ENCODE measurements at regions not wholly inside any gene's neighbourhood (a gene's known extent, or its start where the extent isn't known, plus 50 kb on each side); places are given as distances from the start of the nearest gene placed in this dataset.
"Not testable (repeated sequence)": the region's sequence is repeated elsewhere in the genome, so short reads cannot be mapped to it uniquely, and the experiment has no call there.

DNA sequence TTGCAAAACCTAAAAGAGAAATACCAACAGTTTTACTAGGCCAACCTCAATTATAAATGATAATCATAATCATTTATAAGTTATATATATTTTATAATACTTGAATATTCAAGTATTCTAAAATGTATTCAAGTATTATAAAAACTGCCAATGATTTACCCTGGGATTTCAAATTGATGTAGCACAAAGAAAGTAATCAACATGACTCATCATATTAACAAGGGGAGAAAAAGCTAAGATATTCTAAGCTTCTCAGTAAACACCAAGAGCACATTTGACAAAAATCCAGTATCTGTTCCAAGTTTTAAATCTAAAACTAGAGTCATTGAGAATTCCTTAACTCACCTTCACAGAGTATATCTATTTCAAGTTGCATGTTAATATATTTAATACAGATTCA is 56.1 kb downstream of the CAPZA3 start:
- no peak for DNase-seq (ENCODE audit: low spot score)

GRCh38 chr12:18797604-18798003 is 59.7 kb downstream of the CAPZA3 start:
- no peak for DNase-seq (ENCODE audit: low spot score)

DNA sequence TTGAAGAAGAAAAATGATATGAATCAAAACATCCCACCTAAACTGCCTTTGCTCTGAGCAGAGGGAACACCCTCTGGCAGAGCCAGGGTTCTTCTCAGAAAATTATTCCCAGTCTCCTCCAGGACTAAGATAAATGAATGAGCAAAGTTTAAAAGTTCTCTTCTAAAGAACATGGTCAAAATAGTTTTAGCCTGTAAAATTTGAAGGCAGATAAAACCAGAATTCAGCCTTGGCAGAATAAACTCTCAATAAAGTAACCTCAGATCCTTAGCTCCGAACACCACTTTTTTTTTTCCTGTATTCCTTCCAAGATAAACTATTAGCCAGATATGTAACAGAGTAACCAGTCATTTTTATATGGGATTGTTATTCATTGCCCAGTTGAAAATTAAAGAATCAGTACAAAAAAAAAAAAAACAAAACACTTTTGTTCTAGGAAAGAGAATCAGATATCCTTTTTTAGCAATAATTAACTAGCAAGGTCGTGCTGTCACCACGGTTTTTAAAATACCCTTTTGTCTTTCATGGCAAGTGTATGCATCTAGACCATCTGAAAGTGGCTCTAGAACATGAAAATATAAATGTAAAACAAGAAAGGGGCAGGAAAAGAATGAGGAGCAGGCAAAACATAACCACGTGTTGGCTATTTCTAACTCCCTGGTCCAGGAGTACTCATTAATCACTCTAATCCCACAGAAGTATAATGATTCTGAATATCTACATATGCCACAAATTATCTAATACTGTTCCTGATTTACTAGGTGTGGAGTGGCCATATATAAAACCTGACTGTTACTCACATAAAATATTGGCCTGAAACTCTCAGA is 60.8 kb downstream of the CAPZA3 start:
- no peak for DNase-seq (ENCODE audit: low spot score)

GRCh38 chr12:18799561-18799960 is 61.6 kb downstream of the CAPZA3 start:
- DNase-seq (ENCODE audit: low spot score), result no peak

DNA sequence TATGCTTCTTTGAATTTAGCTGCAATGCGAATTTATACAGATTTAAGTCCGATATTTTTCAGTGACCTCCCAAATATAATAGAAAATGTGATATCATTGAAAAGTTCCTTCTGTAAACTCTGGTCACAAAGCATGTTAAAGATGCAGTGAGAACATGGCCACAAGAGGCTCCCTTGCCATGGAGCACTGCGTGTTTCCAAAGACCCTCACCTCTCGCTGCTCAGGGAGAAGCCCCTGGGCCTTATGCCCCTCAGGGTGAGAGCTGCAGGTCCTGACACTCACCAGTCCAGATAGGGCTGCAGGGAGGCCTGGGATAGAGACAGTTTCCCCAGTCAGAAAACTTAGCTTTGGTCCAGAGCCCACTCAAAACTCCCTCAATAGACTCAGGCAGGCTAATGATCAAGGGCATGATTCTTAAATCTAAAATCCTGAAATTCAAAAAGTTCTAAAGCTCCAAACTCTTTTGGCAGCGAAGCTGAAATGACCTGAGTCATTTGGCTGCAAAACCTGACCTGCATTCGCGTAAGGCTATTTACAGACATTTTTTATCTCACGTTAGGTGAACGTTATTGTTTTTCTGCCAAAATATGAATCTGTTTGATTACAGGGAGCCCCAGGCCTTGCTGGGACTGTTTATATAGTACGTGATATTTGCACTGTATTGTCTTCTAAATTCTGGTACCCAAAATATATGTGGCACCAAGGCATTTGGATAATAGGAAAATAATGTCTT is 67.8 kb downstream of the CAPZA3 start:
- no peak for DNase-seq (ENCODE audit: low spot score)

DNA sequence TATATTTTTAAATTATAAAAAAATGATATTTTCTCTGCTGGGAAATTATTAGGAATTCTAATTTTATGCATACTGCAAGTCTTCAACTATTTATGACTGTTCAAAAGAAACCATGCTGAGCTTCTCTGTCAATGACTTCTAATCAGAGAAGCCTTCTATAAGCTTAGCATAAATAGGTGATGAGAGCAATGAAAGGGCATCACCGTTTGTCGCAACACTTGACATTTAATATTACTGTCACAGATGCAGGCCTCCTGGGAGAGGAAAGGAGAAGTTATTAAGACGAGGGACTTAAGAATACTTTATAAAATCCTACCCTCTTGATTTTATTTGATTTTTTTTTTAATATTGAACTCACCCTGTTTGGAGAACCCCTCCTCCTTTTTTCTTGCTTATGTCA is 69.8 kb downstream of the CAPZA3 start:
- no peak for DNase-seq (ENCODE audit: low spot score)

DNA sequence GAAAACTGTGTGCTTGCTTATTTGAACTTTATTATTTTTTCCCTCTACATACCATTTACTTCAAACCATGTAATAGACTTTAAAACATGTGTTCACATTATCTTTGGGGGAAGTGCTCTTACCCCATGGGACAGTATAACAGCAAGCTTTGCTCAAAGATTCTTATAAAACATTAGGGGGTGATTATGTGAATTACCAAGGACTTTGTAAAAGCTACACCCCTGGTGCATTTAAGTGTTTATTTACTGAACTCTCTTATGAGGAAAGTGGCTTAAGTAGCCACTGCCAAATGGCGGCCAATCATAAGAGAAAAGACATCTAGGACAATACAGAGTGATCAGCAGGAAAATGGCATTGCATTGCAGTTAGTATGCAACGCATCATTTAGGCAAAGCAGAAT is 70.3 kb downstream of the CAPZA3 start:
- no peak for DNase-seq (ENCODE audit: low spot score)

- no peak for DNase-seq (ENCODE audit: low spot score)
These were observed 72.8 kb downstream of the CAPZA3 start for GRCh38 chr12:18810537-18811253.

DNA sequence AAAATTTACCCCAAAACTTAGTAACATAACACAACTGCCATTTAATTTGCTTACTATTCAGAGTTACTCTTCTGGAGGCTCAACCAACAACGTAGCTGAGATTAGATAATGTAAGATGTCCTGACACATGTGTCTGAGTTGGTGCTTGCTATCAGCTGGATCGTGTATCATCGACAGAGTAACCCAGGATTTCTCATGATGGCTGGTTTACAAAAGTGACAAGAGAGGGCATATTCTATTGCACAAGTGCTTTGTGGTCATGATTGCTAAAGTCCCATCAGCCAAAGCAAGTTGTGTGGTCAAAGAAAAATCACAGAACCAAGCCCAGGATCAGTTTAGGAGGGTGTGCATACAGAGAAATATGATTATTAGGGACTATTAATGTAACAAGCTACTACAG is 73.4 kb downstream of the CAPZA3 start:
- DNase-seq (ENCODE audit: low spot score), result no peak

DNA sequence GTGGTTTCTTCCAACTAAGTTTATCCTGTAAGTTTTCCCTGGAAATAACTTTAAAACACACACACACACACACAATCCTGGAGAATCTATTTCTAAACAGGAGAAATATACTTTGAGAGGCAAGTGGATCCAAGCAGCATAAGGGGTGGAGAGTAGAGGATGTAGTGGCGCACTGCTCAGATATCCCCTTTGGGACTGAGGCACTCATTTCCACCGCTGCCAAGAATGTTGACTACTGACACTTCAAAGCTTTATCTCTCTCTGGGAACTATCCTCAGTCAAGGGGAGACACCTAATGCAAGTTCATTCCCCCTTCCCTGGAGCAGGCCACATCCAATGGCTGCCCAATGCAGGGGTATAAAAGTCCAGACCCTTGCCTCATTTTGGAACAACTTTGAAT is 75.8 kb downstream of the CAPZA3 start:
- DNase-seq (ENCODE audit: low spot score), result no peak

GRCh38 chr12:18818579-18819268 is 80.8 kb downstream of the CAPZA3 start:
- no peak for DNase-seq (ENCODE audit: low spot score)

- no peak for DNase-seq (ENCODE audit: low spot score)
These were observed 81.6 kb downstream of the CAPZA3 start for GRCh38 chr12:18819484-18819883.

DNA sequence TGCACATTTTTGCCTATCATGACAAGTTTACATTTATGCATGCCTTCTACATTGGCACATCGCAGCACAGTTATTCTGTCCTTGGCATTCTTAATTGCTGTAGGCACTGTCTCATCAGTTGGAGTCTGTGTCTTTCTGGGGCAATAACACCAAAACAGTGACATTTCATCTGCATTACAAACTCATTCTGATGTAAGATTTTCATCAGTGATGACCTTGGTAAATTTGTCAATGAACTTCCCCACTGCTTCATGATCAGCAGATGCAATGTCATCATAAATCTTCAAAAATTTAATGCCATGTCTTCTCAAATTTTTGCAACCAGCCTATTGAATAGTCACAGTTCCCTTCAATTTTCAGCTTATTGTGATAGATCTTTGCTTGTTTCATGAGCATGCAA is 85.5 kb downstream of the CAPZA3 start:
- no peak for DNase-seq (ENCODE audit: low spot score)

DNA sequence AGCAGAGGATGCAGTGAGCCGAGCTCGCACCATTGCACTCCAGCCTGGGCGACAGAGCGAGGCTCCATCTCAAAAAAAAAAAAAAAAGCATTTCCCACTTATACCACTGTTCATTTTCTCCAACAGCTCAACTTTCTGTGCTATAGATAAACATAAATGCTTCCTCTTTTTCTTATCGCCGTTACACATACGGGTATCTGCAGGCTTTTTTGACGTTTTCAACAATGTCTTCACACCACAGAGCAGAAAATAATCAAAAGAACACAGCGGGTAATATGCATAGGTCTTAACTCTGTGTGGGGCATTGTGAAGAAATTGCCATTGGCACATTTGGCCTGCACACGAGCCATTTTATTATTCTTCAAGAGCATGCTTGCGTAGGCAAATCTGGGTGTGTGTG is 86.4 kb downstream of the CAPZA3 start:
- DNase-seq (ENCODE audit: low spot score), result no peak

- no peak for DNase-seq (ENCODE audit: low spot score)
These were observed 87.2 kb downstream of the CAPZA3 start for GRCh38 chr12:18825138-18825537.

GRCh38 chr12:18827913-18828312 is 90.0 kb downstream of the CAPZA3 start:
- no peak for DNase-seq (ENCODE audit: low spot score)

DNA sequence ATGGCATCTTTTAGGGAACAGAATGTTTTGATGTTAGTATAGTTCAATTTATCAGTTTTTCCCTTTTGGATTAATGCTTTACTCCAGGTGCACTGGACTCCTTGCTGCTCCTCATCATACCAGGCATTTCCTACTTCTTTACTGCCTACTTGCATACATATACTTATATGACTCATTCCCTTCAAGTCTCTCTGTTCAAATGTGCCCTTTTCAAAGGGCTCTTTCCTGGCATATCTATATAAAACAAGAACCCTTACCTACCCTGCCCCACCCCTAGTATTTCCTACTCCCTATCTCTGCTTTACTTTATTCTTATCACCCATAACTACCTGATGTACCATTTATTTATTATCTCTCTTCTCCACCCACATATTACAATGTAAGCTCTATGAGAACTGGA is 90.6 kb downstream of the CAPZA3 start:
- DNase-seq (ENCODE audit: low spot score), result no peak

DNA sequence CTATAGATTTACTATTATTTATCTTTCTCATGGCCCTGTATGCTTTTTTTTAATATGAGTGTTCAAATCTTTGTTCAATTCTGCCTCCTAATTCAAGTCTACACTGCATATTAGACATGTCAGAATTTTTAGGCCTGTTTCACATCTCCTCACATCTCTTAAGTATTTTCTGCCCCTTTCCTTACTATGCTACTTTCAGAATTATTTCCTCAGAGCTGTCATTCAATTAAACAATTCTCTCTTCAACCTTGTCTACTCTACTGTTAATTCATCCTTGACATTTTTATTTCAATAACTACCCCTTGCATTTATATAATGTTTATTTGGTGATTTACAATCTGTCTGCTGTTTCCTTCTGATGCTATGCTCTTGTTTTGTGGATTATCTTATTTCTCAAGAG is 91.1 kb downstream of the CAPZA3 start:
- DNase-seq (ENCODE audit: low spot score), result no peak

GRCh38 chr12:18832932-18833331 is 95.0 kb downstream of the CAPZA3 start:
- DNase-seq (ENCODE audit: low spot score), result not testable (repeated sequence)

- no peak for DNase-seq (ENCODE audit: low spot score)
These were observed 99.1 kb downstream of the CAPZA3 start for GRCh38 chr12:18837025-18837424.

- DNase-seq (ENCODE audit: low spot score), result no peak
These were observed 99.6 kb downstream of the CAPZA3 start for GRCh38 chr12:18837505-18837904.

DNA sequence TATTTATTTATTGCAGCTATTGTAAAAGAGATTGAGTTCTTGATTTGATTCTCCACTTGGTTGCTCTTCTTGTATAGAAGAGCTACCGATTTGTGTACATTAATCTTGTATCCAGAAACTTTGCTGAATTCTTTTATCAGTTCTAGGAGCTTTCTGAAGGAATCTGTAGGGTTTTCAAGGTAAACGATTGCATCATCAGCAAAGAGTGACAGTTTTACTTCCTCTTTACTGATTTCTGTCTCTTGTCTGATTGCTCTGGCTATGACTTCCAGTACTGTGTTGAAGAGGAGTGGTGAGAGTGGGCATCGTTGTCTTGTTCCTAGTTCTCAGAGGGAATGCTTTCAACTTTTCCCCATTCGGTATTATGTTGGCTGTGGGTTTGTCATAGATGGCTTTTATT is 103.1 kb downstream of the CAPZA3 start:
- DNase-seq (ENCODE audit: low spot score), result not testable (repeated sequence)
